Activated CD4-positive, alpha-beta T cell treated with anti-CD3 and anti-CD28 coated beads, Interleukin-2, amount 50 U/mL, for 24 hours (primary cell): ENCODE measurements at regions not wholly inside any gene's neighbourhood (a gene's known extent, or its start where the extent isn't known, plus 50 kb on each side); places are given as distances from the start of the nearest gene placed in this dataset.

ENCODE experiments used
- DNase-seq, 2 donors: peaks; one replicate each; pipeline ENCODE4 v3.0.0-alpha.2; 2020; ENCODE audit warnings: low read depth in 1 of 2, low spot score in 1 of 2

- no peak for DNase-seq
These were observed 343.6 kb downstream of the CSNK1G3 start for GRCh38 chr5:123855609-123856008.

DNA sequence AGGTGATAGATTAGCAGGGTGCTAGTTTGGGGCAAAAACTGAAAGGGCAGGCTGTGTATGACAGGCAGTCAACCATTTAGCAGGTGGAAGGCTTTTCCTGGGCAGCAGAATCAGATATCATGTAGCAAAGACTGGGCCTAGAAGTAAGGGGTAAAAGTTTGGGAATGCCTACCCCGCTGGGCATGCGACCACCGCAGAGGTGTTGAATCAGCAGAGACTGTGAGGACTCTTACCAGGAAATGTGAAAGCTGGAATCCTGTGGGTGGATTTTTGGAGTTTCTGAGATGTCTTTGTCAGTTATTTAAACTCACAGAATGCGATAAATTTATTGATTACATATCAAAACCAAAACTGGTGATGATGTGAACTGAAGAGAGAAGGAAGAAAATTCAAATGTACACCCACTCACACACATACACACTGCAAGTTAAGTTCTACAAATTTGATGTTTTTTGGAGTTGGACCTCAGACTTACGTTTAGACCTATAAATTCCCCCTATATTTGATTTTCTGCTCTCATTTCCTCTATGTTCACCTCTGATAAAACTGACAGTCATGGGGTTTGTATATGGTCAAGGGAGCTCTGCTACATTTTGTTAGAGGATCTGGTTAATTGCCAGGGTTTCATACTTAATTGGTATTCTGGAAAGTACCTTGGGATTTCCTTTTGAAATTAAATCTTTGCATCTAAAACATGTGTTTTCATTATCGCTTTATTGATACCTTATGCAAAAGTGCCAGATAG lies 333.6 kb downstream of the CSNK1G3 start:
- DNase-seq = no peak

GRCh38 chr5:123844873-123845272 lies 332.9 kb downstream of the CSNK1G3 start:
- no peak for DNase-seq

- no peak for DNase-seq
These were observed 323.4 kb downstream of the CSNK1G3 start for GRCh38 chr5:123835421-123835820.

- DNase-seq = no peak
These were observed 318.6 kb downstream of the CSNK1G3 start for GRCh38 chr5:123830575-123830974.

DNA sequence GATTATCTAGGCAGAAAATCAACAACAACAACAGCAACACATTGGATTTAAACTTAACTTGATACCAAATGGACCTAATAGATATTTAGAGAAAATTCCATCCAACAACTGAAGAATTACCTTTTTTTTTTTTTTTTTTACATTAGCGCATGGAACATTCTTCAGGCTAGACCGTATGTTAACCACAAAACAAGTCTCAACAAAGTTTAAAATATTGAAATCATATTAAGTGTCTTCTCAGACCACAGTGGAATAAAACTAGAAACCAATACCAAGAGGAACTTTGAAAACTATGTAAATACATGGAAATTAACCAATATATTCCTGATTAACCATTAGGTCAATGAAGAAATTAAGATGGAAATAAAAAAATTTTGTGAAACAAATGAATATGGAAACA lies 315.8 kb downstream of the CSNK1G3 start:
- no peak for DNase-seq

DNA sequence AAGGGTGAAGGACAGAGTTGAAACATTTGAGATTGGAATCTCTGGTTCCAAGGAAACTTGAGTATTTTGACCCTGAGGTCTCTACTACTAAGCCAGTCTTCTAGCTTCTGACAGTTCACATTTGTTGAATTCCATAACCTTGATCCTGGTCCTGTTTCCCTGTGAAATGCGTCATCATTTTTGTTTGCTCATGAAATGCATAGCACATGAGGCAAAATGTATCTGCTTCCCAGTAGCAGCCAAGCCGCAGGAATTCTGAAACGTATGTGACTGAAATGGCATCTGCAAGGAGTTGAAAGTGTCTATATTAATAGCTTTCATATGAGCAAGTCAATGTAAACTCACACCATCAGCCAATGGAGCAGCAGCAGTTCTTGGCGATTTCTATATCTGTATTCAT lies 307.9 kb downstream of the CSNK1G3 start:
- DNase-seq = no peak

GRCh38 chr5:123819386-123819785 lies 307.4 kb downstream of the CSNK1G3 start:
- no peak for DNase-seq

- DNase-seq = no peak
These were observed 305.3 kb downstream of the CSNK1G3 start for GRCh38 chr5:123817267-123817666.

DNA sequence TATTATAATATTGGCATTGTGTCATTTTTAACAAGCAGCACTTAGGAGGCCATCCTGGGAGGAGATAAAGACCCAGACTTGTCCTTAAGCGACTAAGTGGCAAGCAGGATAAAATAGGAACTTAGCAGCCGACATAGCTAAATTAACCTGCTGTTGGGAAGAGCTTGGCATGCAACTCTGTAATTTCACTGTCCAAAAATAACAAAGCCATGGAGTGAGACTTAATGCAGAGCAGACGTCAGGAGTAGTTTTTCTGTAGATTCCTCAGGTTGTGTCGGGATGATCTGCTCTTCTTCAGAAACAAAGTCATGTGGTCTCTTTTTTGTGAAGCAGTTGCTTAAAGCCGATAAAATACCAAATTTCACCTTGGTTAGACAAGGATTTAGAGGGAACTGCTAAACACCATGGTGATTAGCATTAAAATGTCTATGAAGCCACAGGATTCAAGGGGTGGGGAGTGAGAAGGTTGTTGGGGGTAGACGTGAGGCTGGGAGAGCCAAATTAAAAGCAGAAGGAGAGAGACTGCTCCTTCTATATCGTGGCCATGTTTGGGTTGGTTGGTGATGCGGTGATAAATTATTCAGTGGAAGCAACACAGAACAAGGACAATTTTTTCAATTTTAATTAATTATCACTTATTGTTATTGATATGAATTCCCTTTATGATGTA lies 303.0 kb downstream of the CSNK1G3 start:
- no peak for DNase-seq

- no peak for DNase-seq
These were observed 302.1 kb downstream of the CSNK1G3 start for GRCh38 chr5:123813937-123814624.

DNA sequence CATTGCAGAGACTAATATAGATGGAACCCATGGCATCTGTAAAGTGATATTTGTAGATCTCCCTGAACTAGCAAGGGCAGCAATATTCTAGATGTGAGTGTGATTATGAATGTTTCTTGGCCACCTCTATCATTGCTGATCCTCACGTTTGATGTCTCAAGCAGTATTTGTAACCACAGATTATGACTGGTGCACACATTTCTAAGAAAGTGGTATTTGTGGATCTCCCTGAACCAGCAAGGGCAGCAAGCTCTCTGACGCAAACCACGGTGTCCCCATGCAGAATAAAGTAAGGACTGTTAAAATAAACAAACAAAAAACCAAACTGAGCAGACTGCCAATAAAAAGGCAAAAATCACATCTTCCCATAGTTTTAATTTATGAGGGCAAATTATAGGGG lies 301.3 kb downstream of the CSNK1G3 start:
- DNase-seq = no peak

- no peak for DNase-seq
These were observed 299.9 kb downstream of the CSNK1G3 start for GRCh38 chr5:123811831-123812230.

- DNase-seq = no peak
These were observed 298.9 kb downstream of the CSNK1G3 start for GRCh38 chr5:123810746-123811340.

- no peak for DNase-seq
These were observed 298.3 kb downstream of the CSNK1G3 start for GRCh38 chr5:123810253-123810652.

GRCh38 chr5:123809594-123810221 lies 297.7 kb downstream of the CSNK1G3 start:
- no peak for DNase-seq

GRCh38 chr5:123808461-123809380 lies 296.7 kb downstream of the CSNK1G3 start:
- DNase-seq = no peak

DNA sequence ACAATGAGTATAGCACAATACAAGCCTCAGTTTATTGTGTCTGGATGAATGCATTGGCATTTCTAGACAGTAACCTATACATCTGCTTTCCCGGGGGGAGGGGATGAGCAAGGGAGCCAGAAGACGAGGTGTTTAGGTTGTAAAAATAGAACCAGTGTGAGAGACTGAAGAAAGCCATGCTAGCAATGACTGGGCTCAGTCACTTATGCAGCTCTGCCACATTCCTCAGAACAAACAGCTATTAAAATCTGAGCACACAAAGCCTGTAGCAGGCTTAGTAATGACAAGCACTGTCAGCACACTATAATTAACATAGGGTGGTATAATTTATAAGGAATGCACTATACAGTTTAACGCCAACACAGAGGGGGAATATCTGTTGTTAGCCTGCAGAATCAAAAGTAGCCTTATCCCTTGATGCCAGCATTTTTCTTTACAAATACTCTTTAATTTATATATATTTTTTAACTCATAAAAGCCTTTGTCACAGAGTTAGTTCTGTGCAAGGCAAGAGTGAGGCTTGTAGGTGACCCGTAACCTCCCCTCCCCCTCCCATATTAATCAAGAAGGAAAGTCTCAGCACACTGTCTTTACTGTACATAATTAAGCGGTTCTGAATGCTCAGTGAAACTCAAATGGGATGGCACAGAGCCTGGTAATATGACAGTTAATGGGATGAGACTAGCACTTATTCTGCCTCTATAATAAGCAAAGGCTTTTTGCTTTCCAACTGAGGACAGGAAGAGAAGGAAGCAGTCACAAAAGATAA lies 295.4 kb downstream of the CSNK1G3 start:
- no peak for DNase-seq

DNA sequence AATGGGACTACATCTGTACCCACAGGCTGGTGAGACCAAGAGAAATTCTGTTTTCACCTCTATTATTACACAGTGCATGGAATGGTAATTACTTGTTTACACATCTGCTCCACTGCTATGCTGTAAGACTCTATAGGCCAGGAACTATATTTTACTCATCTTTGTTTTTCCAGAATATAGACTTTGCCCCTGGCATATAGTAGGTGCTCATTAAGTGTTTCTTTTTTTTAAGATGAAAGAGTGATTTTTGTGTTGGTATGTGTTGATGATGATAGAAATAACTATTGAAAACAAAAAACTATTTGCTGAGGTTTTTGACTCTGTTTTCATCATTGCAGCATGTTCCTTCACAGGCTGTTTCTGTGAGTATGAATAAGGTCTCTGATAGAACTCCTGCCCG lies 294.7 kb downstream of the CSNK1G3 start:
- DNase-seq = no peak

DNA sequence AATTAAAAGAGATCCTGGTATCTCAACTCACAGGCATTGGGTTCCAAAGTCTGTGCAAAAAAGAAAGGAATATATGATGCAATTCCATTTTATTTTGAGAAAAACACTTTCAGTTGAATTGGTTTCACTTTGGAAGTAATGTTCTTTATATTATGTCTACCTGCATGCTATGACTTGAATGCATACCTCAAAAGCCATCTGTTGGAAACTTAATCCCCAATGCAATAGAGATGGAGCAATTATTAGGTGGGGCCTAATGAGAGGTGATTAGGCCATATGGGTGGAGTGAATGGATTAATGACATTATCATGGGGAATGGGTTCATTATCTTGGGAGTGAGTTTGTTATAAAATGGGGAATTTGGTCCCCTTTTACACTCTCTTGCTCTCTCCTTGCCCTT lies 293.3 kb downstream of the CSNK1G3 start:
- DNase-seq = no peak
